Stimulated activated CD4-positive, alpha-beta T cell treated with anti-CD3 and anti-CD28 coated beads, Interleukin-4, amount 100 ng/mL, for 1 hour (primary cell): ENCODE measurements at regions not wholly inside any gene's neighbourhood (a gene's known extent, or its start where the extent isn't known, plus 50 kb on each side); places are given as distances from the start of the nearest gene placed in this dataset.
"Not testable (repeated sequence)": the region's sequence is repeated elsewhere in the genome, so short reads cannot be mapped to it uniquely, and the experiment has no call there.

ENCODE experiments used
- DNase-seq: peaks from one replicate; pipeline ENCODE4 v3.0.0-alpha.2; 2020

DNA sequence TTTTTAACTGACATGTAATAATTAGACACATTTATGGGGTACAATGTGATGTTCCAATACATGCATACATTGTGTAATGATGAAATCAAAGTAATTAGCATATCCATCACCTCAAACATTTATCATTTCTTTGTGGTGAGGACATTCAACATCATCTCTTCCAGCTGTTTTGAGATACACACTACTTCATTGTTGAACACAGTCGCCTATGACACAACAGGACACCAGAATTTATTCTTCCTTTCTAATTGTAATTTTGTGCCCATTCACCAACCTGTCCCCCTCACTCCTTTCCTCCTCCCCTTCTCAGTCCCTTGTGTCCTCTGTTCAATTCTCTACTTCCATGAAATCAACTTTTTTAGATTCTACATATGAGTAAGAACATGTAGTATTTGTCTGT, 113.4 kb upstream of the CBLB start:
- no peak for DNase-seq

DNA sequence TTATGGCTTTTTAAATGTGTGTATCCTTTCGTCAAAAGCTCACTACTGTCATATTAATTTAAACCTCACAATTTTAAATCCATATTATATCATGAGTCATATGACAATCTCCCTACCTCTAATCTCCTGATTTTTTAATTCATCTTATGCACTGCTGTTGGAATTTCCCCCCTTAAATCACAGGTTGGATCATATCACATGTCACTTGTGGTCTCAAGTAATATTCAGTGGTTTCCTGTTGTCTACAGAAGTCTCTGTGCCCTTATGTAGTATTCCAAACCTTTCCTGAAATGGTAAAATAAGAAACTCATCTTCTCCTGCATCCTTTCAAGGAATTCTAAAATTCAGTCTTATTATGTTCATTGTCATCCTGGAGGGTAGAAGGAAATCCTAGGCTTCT, 116.0 kb upstream of the CBLB start:
- DNase-seq, result no peak

- DNase-seq, result not testable (repeated sequence)
Measured at GRCh38 chr3:105986343-105986742, 117.5 kb upstream of the CBLB start.

DNA sequence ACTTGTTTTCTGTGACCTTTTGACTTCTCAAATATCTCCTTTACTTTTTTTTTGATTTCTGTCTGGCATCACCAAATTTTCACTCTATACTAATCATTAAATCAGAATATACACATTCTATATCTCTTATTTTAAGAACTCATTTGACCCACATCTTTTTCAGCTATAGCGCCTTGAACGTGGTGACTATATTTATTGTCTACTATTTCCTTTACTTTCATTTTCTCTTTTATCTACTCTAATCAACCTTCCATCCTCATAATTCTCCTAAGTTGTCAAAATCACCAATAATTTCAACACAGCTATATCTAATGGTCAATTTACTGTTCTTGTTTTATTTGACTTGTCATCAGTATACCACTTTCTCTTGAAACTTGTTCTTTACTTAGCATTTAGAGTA, 119.0 kb upstream of the CBLB start:
- no peak for DNase-seq

DNA sequence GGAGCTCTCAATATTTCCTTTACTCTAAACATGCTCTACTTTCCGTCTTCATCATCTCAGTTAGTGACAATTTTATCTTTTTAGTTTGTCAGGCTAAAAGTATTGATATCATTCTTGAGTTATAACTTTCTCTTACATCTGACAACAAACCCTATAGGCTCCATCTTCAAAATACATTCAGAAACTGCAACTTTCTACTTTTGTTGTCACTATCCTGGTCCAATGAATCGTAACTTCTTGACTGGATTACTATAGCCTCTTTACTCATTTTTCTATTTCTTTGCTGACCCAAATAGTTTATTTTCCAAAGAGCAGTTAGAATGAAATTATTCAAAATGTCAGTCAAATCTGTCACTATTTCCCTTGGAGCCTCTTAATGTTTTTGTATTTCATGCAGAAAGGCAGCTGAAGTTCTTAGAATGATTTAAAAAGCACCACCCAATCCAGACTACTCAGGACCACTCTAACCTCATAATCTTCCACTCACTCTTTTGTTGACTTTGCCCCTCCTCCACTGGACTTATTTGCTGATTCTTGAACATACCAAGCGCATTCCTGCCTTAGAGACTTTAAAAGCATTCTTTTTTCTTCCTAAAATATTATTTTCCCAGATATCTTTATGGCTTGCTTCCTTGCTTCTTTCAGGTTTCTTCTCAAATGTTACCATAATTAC, 119.9 kb upstream of the CBLB start:
- no peak for DNase-seq

DNA sequence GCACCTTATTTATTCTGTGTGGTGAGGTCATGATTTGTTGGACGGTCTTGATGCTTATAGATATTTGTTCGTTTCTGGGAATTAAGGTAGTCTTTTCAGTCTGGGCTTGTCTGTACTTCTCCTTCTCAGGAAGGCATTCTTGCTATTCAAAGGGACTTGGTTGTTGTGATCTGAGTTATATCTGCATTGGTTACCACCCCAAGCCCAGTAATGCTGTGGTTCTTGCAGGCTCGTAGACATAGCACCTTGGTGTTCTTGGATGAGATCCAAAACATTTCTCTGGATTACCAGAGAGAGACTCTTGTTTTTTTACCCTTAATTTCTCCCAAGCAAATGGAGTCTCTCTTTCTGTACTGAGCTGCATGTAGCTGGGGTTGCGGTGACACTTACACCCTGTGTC, 128.0 kb upstream of the CBLB start:
- DNase-seq, result no peak

GRCh38 chr3:105997466-105997799, 128.6 kb upstream of the CBLB start:
- DNase-seq, result no peak

DNA sequence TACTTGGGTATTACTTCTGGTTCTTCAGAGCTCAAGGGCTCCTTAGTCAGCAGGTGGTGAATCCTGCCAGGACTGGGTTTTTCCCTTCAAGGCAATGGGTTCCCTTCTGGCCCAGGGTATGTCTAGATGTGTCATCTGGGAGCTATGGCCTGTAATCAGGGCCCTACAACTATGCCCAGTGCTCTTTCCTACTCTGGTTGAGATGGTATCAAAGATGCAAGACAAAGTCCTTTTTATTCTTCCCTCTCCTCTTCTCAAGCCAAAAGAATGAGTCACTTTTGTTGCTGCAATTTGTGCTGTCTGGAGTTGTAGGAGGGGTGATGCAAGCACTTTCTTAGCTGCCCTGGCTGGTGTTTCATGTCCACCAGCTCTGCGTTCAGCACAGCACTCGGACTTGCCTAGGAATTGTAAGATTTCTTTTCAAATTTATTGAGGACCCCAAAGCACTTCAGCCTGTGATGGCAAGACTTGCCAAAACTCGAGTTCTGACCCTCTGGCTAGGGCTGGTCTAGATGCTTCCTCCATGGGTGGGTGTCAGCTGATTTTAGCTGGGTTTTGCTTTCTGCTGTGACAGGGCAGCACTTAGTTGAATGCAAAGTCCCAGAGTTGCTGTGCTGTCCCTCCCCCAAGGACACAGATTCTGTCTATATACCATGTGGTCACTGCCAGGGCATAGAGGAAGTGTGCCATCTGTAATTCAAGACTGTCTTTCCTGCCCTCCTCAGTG, 129.2 kb upstream of the CBLB start:
- DNase-seq, result no peak

DNA sequence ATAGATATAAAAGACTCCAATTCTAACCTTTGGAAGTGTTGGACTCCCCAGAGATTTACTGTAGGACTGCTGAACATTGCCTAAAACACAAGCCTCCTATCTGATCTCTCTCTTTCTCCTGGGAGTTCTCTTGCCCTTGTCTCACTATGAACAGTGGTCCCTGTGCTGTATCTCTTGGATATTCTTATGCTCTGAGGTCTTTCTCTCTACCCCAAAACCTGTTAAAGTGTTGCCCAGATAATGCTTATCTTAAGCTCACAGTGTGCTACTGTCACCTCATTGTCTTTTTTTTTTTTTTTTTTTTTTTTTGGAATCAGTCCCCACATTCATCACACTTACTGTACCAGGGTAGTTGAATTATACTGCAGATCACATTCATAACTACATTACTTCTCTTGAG, 131.0 kb upstream of the CBLB start:
- no peak for DNase-seq

GRCh38 chr3:106001923-106002322, 133.1 kb upstream of the CBLB start:
- DNase-seq, result no peak

DNA sequence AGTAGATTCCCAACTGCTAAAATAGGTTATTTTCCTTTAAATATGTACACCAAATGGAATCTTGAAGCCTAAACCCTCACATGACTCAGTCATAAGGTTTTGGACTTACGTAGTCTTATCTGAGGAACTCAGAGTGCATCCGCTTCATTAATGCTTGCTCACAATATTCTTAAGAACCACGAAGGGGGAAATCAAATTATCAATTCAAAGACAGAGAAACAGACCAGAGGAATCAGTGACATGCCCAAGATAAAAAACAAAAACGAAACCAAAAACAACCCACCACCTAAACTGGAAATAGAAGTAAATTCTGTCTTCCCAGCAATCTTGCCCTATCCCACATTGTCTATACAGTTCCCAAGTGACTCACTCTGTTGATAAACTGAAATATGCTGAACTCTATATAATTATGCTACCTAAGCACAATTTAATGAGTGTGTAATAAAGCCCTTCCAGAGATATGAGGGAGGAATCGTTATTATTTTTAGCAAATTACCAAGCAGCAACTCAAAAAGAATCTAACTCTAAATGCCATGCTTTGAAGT, 135.4 kb upstream of the CBLB start:
- no peak for DNase-seq

DNA sequence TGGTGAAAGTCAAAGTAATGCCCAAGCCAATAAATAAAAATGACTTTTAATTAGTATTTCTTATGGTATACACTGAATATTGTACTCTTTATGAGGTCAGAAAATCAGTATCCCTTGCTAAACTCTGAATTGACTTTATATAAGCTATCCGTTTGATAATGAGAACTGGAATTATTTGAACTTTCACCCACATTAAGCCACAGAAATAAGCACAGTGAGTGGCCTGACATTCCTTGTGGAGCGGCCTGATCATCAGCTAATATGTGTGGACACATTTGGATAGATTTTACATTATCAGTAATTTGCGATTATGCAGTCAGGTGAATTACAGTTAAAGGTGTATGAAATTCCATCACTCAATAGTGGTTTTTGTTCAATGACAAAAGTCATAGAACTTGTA, 136.0 kb upstream of the CBLB start:
- no peak for DNase-seq

DNA sequence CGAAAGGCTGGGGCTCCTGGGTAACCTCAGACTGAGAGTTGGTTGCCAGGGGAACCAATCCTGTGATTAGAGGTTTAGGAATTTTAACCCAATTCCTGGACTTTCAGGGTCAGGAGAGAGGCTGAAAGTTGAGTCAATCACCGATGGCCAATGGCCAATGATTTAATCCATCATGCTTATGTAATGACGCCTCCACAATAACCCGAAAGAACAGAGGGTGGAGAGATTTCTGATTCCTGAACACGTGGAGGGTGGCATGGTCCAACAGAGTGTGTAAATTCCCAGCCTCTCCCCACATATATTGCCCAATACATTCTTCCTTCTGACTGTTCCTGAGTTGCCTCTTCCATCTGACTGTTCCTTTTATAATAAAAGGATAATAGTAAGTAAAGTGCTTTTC, 137.2 kb upstream of the CBLB start:
- no peak for DNase-seq

DNA sequence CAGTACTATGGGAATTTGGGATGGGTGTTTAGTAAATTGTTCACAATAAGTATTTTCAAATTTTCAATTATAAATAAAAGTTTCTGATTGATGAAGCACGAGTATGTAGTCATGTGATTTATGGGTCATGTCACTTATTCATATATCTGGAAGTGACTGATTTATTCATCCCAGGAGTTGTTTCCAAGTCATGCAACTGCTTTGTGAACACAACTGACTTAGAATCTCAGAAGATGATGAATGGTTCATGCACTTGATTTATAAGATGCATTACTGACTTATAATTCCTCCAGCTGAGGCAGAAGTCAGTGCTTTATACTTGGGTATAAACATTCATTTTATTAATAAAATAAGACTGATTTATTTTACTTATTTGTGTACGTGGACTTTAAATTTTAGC, 137.8 kb upstream of the CBLB start:
- no peak for DNase-seq

GRCh38 chr3:106007512-106007911, 138.7 kb upstream of the CBLB start:
- no peak for DNase-seq

GRCh38 chr3:106008766-106009165, 140.0 kb upstream of the CBLB start:
- DNase-seq, result no peak

DNA sequence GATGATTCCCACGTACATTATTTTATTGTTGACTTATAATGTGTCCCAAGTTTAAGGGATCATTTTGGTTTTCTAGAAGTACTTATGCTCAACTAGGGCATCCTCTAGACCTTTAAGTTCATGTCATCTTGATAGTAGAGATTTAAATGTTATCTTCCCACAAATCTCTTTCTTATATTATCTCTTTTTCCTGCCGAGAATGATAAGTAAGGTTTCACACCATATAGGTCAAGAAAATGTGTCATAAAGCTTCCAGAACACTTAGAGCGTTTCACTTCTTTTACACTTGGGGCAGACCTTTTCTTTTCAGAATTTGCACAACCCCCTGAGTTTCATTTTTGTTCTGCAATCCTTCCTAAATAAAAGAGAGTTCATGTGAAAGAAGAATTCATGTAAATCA, 142.0 kb upstream of the CBLB start:
- no peak for DNase-seq

DNA sequence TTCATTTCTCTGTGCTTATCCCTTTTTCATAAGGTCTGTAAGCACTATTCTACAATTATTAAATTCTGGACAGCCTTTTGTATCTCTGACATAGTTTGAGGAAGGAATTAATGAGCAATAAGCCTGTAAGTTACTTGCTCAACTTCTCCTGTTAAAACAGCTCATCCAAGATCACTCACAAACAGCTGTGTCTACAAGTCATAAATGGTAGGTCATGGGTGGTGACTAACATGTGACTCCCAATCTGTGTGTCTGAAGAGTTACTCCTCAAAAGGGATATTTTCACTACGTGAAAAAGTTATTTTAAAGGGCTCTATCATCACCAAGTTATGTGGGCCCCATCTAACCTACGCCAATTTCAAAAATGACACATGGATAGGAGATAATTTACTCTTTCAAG, 145.2 kb upstream of the CBLB start:
- DNase-seq, result no peak

DNA sequence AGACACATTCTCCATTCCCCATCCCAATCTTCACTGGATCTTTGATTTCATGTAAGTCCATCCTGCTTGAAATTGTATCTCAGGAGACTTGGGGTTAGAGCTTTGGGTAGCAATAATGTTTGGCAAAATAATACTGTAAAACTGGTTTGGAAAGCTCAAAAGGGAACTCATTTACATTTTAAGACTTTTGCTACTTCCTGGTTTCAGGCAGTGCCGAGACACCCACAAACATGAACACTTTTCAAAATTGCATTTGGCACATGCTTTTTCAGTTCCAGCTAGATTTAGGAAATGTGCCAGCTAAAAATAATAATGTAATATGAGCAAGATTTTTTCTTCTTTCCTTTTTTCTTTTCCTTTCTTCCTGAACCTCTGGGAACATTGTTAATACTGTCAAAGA, 145.7 kb upstream of the CBLB start:
- DNase-seq, result no peak

GRCh38 chr3:106014971-106015370, 146.2 kb upstream of the CBLB start:
- DNase-seq, result no peak

DNA sequence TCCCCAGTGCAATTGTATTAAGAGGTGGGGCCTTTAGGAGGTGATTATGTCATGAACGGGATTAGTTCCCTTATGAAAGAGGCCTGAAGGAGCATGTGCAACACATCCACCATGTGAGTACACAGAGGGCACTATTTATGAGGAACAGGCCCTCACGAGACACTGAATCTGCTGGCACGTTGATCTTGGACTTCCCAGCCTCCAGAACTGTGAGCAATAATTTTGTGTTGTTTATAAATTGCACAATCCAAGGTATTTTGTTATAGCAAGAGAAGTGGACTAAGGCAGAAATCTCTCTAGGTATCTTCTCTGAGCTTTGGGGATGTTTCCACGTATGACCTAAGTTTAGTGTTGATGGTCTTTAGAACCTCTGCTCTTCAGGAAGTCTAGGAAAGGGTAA, 149.3 kb upstream of the CBLB start:
- DNase-seq, result no peak

GRCh38 chr3:106018929-106019550, 150.2 kb upstream of the CBLB start:
- DNase-seq, result no peak

- no peak for DNase-seq
Measured at GRCh38 chr3:106022913-106023312, 154.1 kb upstream of the CBLB start.

- no peak for DNase-seq
Measured at GRCh38 chr3:106025151-106025722, 156.4 kb upstream of the CBLB start.
